ENCODE measurements at regions not wholly inside any gene's neighbourhood (a gene's known extent, or its start where the extent isn't known, plus 50 kb on each side); places are given as distances from the start of the nearest gene placed in this dataset.

- no peak overlapping the region for H3K4me3 Mint-ChIP-seq
- CTCF ChIA-PET = no interaction called here
- H3K27ac Mint-ChIP-seq = no peak overlapping the region
- no peaks in the 10 kb centered on the region for H3K27me3 Mint-ChIP-seq (ENCODE audit: low read depth)
- H3K9me3 Mint-ChIP-seq = no peaks in the 10 kb centered on the region
- DNase-seq = no peak
- H3K36me3 Mint-ChIP-seq (ENCODE audit: low read depth) = no peaks in the 10 kb centered on the region
- intact Hi-C loops (cut with micrococcal nuclease) = no loop called here
- no peaks in the 10 kb centered on the region for H3K4me1 Mint-ChIP-seq (ENCODE audit: low read depth)
Measured at GRCh38 chr22:27476318-27476717, 325.2 kb downstream of the MN1 start.

- DNase-seq = no peak
- no peaks in the 10 kb centered on the region for H3K27me3 Mint-ChIP-seq (ENCODE audit: low read depth)
- H3K9me3 Mint-ChIP-seq = no peaks in the 10 kb centered on the region
- H3K27ac Mint-ChIP-seq = no peak overlapping the region
- intact Hi-C loops (cut with micrococcal nuclease) = no loop called here
- CTCF ChIA-PET = no interaction called here
- H3K4me3 Mint-ChIP-seq = no peak overlapping the region
- no peaks in the 10 kb centered on the region for H3K36me3 Mint-ChIP-seq (ENCODE audit: low read depth)
- H3K4me1 Mint-ChIP-seq (ENCODE audit: low read depth) = no peaks in the 10 kb centered on the region
Measured at GRCh38 chr22:27476729-27477128, 324.8 kb downstream of the MN1 start.

GRCh38 chr22:27477171-27477570 lies 324.4 kb downstream of the MN1 start:
- H3K4me1 Mint-ChIP-seq (ENCODE audit: low read depth) = no peaks in the 10 kb centered on the region
- H3K27me3 Mint-ChIP-seq (ENCODE audit: low read depth) = no peaks in the 10 kb centered on the region
- no peaks in the 10 kb centered on the region for H3K9me3 Mint-ChIP-seq
- no peak for DNase-seq
- no peak overlapping the region for H3K4me3 Mint-ChIP-seq
- intact Hi-C loops (cut with micrococcal nuclease) = no loop called here
- CTCF ChIA-PET = no interaction called here
- H3K27ac Mint-ChIP-seq = no peak overlapping the region
- no peaks in the 10 kb centered on the region for H3K36me3 Mint-ChIP-seq (ENCODE audit: low read depth)

GRCh38 chr22:27480487-27480886 lies 321.1 kb downstream of the MN1 start:
- Mint-ChIP-seq H3K4me3 (no peak overlapping the region), H3K27me3 (ENCODE audit: low read depth) (no peaks in the 10 kb centered on the region), H3K27ac (no peak overlapping the region), H3K9me3 (no peaks in the 10 kb centered on the region), H3K36me3 (ENCODE audit: low read depth) (no peaks in the 10 kb centered on the region), H3K4me1 (ENCODE audit: low read depth) (no peaks in the 10 kb centered on the region)
- no peak for DNase-seq
- intact Hi-C loops (cut with micrococcal nuclease) = no loop called here
- CTCF ChIA-PET = no interaction called here

GRCh38 chr22:27482402-27482801 lies 319.2 kb downstream of the MN1 start:
- intact Hi-C loops (cut with micrococcal nuclease) = no loop called here
- Mint-ChIP-seq H3K9me3 (no peaks in the 10 kb centered on the region), H3K4me1 (ENCODE audit: low read depth) (no peaks in the 10 kb centered on the region), H3K36me3 (ENCODE audit: low read depth) (no peaks in the 10 kb centered on the region), H3K4me3 (no peak overlapping the region), H3K27me3 (ENCODE audit: low read depth) (no peaks in the 10 kb centered on the region), H3K27ac (no peak overlapping the region)
- DNase-seq = no peak
- CTCF ChIA-PET = no interaction called here

- no peak for DNase-seq
- Mint-ChIP-seq H3K4me3 (no peak overlapping the region), H3K36me3 (ENCODE audit: low read depth) (no peaks in the 10 kb centered on the region), H3K9me3 (no peaks in the 10 kb centered on the region), H3K27me3 (ENCODE audit: low read depth) (no peaks in the 10 kb centered on the region), H3K27ac (no peak overlapping the region), H3K4me1 (ENCODE audit: low read depth) (no peaks in the 10 kb centered on the region)
- intact Hi-C loops (cut with micrococcal nuclease) = no loop called here
- CTCF ChIA-PET = no interaction called here
Measured at GRCh38 chr22:27483095-27483785, 318.3 kb downstream of the MN1 start.

GRCh38 chr22:27485842-27486241 lies 315.7 kb downstream of the MN1 start:
- intact Hi-C loops (cut with micrococcal nuclease) = no loop called here
- Mint-ChIP-seq H3K4me3 (no peak overlapping the region), H3K9me3 (no peaks in the 10 kb centered on the region), H3K36me3 (ENCODE audit: low read depth) (no peaks in the 10 kb centered on the region), H3K4me1 (ENCODE audit: low read depth) (no peaks in the 10 kb centered on the region), H3K27me3 (ENCODE audit: low read depth) (peaks cover 3% of the 10 kb centered on the region), H3K27ac (no peak overlapping the region)
- no peak for DNase-seq
- CTCF ChIA-PET = no interaction called here

GRCh38 chr22:27487600-27488452 lies 313.7 kb downstream of the MN1 start:
- H3K27me3 Mint-ChIP-seq (ENCODE audit: low read depth) = peaks cover 3% of the 10 kb centered on the region
- no peak overlapping the region for H3K27ac Mint-ChIP-seq
- CTCF ChIA-PET = no interaction called here
- no peaks in the 10 kb centered on the region for H3K4me1 Mint-ChIP-seq (ENCODE audit: low read depth)
- H3K36me3 Mint-ChIP-seq (ENCODE audit: low read depth) = no peaks in the 10 kb centered on the region
- DNase-seq = no peak
- intact Hi-C loops (cut with micrococcal nuclease) = no loop called here
- H3K4me3 Mint-ChIP-seq = no peak overlapping the region
- peaks cover 8% of the 10 kb centered on the region for H3K9me3 Mint-ChIP-seq

- no peak for DNase-seq
- Mint-ChIP-seq H3K4me3 (no peak overlapping the region), H3K27me3 (ENCODE audit: low read depth) (peaks cover 3% of the 10 kb centered on the region), H3K27ac (no peak overlapping the region), H3K36me3 (ENCODE audit: low read depth) (no peaks in the 10 kb centered on the region), H3K9me3 (peaks cover 8% of the 10 kb centered on the region), H3K4me1 (ENCODE audit: low read depth) (no peaks in the 10 kb centered on the region)
- intact Hi-C loops (cut with micrococcal nuclease) = no loop called here
- CTCF ChIA-PET = no interaction called here
Measured at GRCh38 chr22:27488456-27489177, 312.9 kb downstream of the MN1 start.

- H3K4me1 Mint-ChIP-seq (ENCODE audit: low read depth) = no peaks in the 10 kb centered on the region
- CTCF ChIA-PET = no interaction called here
- H3K27me3 Mint-ChIP-seq (ENCODE audit: low read depth) = peaks cover 3% of the 10 kb centered on the region
- no peak overlapping the region for H3K27ac Mint-ChIP-seq
- DNase-seq = no peak
- H3K9me3 Mint-ChIP-seq = peaks cover 8% of the 10 kb centered on the region
- H3K36me3 Mint-ChIP-seq (ENCODE audit: low read depth) = no peaks in the 10 kb centered on the region
- intact Hi-C loops (cut with micrococcal nuclease) = no loop called here
- no peak overlapping the region for H3K4me3 Mint-ChIP-seq
Measured at GRCh38 chr22:27489178-27489675, 312.3 kb downstream of the MN1 start.

- Mint-ChIP-seq H3K4me3 (no peak overlapping the region), H3K9me3 (peaks cover 8% of the 10 kb centered on the region), H3K27me3 (ENCODE audit: low read depth) (peaks cover 3% of the 10 kb centered on the region), H3K27ac (no peak overlapping the region), H3K36me3 (ENCODE audit: low read depth) (no peaks in the 10 kb centered on the region), H3K4me1 (ENCODE audit: low read depth) (no peaks in the 10 kb centered on the region)
- no peak for DNase-seq
- intact Hi-C loops (cut with micrococcal nuclease) = no loop called here
- CTCF ChIA-PET = no interaction called here
Measured at GRCh38 chr22:27490080-27490479, 311.5 kb downstream of the MN1 start.

GRCh38 chr22:27491888-27492287 lies 309.7 kb downstream of the MN1 start:
- CTCF ChIA-PET = no interaction called here
- H3K27ac Mint-ChIP-seq = no peak overlapping the region
- no peaks in the 10 kb centered on the region for H3K36me3 Mint-ChIP-seq (ENCODE audit: low read depth)
- H3K4me1 Mint-ChIP-seq (ENCODE audit: low read depth) = no peaks in the 10 kb centered on the region
- DNase-seq = no peak
- no peak overlapping the region for H3K4me3 Mint-ChIP-seq
- H3K9me3 Mint-ChIP-seq = peaks cover 8% of the 10 kb centered on the region
- H3K27me3 Mint-ChIP-seq (ENCODE audit: low read depth) = peaks cover 3% of the 10 kb centered on the region
- intact Hi-C loops (cut with micrococcal nuclease) = no loop called here
